Embryonic facial prominence (tissue), 1 donor: ENCODE measurements at regions not wholly inside any gene's neighbourhood (a gene's known extent, or its start where the extent isn't known, plus 50 kb on each side); places are given as distances from the start of the nearest gene placed in this dataset.

Source experiments
- DNase-seq: peaks from one replicate; pipeline ENCODE4 v3.0.0-alpha.2; 2016; ENCODE audit errors: extremely low spot score

DNA sequence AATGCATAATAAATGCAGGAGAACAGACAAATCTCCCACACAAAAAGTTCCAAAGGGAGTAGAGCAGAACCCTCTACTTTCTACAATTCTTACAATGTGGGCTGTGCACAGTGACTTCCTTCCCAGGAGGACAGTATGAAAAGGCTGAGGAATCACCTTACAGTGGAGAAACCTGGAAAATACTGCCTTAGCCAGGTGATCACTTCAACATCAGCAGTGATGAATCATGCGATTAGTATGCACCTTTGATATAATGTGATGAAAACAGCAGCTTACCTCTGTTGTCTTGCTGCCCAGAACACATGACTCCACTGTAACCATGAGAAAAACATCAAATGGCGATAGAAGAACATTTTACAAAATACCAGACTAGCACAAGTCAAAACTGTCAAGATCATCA lies 329.7 kb upstream of the POM121L12 start:
- no peak for DNase-seq

DNA sequence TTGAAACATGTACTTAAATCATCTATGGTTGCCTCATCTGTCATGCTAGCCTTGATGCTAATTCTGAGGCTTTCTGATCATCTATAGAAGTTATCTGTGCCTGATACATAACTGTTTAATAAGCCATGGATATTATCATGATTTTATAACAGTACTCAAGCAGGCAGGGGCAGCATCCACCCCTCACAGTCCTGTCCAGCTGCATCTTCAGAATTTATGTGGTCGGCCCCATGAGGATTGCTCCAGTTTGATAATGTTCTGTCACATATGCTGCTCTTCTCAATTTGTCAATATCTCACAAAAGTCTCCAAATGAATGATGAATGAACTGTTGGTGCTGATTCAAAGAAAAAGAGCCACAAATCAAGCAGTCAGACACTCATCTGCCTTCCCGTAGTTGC lies 335.1 kb upstream of the POM121L12 start:
- no peak for DNase-seq

DNA sequence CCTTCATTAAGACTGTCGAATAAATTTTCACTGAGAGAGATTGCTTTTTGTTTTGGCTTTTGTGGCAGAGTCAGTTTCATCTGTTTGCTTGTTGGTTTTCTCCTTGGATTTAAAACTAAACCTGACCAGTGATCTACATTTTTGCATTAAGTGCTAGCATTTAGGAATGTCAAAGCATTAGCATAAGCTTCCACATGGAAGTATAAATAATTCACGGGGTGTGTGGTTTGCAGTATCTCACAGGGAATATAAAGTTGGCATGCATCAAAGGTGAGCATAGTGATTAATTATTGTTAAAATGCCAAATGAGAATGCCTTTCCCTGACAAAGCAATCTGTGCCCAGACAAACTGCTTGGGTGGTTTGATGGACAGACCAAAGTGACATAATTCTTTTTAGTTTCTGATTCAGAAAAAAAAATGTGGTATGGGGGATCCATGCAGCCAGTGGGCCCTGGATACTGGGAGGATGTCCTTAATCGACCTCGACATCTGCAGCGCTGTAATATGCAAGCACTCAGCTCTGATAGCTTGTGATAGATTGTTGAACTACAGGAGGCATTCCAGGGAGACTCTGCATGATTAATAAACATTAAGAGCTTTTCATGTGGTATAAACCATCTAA lies 339.3 kb upstream of the POM121L12 start:
- DNase-seq, result no peak

DNA sequence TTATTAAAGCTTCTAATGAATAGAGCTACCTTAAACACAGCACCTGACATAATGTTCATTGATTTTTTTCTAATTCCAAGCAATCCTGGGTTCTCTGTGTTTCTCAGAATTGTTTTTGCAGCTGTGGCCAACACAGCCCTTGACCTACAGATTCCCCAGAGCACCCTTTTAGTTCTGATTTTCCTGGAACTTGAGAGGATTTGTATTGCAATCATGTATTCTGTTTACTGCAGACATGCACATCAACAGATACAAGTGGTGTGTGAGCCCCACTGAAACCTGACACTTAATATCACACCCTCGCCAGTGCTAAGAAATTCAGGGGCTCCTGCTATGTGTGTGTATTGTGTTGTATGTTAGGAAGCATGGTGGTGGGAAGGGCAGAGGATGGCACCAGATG lies 344.2 kb upstream of the POM121L12 start:
- no peak for DNase-seq

DNA sequence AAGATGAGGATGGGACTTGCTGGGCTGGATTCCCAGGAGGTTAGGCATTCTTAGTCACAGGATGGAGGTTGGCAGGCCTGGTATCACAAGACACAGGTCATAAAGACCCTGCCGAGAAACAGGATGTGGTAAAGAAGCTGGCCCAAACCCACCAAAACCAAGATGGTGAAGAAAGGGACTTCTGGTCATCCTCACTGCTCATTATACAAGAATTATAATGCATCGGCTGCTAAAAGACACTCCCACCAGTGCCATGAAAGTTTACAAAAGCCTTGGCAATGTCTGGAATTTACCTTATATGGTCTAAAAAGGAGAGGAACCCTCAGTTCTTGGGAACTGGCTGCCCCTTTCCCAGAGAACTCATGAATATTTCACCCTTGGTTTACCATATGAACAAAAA lies 345.5 kb upstream of the POM121L12 start:
- DNase-seq, result no peak

- DNase-seq, result no peak
Observed at GRCh38 chr7:52685333-52685732, 350.1 kb upstream of the POM121L12 start.

- no peak for DNase-seq
Observed at GRCh38 chr7:52684388-52684787, 351.0 kb upstream of the POM121L12 start.

DNA sequence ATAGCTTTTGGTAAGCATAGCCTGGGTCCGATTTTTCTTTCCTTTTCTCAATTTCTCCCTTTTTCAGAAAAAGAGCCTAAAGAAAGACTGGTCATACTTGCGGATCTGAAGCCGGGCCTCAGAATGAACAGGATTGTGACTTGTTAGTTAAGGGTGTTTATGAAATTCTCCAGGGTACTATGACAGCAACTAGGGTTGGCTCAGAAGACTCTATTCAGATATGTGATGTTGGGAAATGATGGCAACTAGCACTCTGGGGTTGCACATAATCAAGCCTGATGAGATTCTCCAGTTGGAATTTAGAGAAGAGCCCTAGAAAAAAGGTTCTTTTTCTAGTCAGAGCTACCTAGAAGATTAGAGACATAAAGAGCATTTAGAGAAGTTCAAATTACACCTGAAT lies 352.4 kb upstream of the POM121L12 start:
- DNase-seq, result no peak

GRCh38 chr7:52670608-52671225 lies 364.7 kb upstream of the POM121L12 start:
- DNase-seq, result no peak

DNA sequence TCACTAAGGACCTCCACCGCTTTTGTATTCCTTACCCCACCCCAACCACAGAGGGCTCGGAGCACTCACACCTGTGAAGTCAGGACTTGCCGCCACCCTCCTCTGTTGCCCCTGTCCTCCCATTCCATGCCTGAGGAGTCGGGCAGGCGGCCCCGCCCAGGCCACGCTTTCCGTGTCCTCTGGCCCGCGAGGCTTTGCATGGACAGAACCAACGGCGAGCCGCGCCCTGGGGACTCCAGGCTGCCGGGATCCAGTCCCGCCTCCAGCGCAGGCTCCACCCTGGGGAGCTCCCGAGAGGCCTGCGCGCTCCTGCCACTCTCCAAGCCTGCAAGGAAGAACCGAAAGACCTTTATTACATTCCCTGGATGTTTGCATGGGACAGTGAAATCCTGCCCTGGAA lies 366.4 kb upstream of the POM121L12 start:
- DNase-seq, result no peak

GRCh38 chr7:52668435-52668834 lies 367.0 kb upstream of the POM121L12 start:
- no peak for DNase-seq

- DNase-seq, result no peak
Observed at GRCh38 chr7:52659178-52659577, 376.3 kb upstream of the POM121L12 start.

GRCh38 chr7:52656098-52656497 lies 379.3 kb upstream of the POM121L12 start:
- no peak for DNase-seq

DNA sequence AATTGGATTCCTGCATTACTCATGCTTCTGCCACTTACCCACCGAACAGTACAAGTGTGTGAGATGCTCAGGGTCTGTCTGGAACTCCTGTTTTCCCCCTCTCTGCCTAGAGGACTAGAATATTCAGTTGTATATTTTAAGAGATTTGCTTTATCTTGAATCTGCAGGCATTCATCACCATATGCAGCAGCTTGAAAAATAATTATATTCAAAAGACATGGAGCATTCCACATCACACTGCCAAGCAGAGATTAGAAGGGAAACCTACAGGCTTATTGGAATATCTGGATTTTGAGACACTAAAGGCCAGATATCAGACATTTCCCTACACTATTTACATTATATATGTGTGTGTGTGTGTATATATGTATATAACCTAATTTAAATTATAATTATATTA lies 382.8 kb upstream of the POM121L12 start:
- no peak for DNase-seq

DNA sequence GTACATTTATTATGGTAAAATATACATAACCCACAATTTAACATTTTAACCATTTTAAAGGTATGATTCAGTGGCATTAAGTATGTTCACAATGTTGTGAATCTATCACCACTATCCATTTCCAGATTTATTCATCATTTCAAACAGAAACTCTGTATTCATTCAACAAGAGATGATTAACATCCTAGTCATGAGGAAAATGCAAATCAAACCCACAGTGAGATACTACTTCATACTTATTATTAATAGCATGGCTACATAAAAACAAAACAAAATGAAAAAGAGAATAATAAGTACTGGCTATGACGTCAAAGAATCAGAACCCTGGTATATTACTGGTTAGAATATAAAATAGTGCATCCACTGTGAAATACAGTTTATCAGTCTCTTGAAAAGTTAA lies 386.6 kb upstream of the POM121L12 start:
- DNase-seq, result no peak

DNA sequence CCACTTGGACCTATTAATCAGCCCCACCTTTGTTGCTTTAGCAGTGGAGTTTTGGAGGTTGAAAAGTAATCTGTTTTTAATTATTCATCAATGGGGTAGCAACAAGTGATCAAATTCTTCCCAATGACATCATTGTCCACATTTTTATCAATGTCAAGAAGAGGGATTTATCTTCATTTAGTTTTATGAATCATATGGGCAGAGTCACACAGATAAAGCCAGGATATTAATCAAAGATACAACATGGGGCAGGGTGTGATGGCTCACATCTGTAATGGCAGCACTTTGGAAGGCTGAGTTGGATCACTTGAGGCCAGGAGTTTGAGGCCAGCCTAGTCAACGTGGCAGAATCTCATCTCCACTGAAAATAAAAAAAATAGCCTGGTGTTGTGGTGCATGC lies 388.4 kb upstream of the POM121L12 start:
- no peak for DNase-seq

DNA sequence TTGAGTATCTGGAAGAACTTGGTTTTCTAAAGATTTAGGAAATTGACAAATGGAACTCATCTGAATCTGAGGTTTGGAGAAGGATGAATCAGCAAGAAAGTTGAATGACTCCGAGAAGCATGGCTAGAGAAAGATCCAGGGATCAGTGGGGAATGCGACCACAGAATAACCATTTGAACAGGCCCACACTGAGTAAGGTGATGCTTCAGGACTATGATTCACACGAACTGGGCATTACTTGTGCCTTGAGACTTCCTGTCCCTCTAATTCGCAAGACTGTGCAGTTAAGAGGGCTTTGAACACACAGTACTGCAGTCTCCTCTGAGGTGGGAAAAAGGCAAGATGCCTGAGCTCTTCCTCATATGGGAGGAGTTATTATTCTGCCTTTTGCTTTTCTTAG lies 395.5 kb upstream of the POM121L12 start:
- no peak for DNase-seq

GRCh38 chr7:52639126-52639525 lies 396.3 kb upstream of the POM121L12 start:
- no peak for DNase-seq

DNA sequence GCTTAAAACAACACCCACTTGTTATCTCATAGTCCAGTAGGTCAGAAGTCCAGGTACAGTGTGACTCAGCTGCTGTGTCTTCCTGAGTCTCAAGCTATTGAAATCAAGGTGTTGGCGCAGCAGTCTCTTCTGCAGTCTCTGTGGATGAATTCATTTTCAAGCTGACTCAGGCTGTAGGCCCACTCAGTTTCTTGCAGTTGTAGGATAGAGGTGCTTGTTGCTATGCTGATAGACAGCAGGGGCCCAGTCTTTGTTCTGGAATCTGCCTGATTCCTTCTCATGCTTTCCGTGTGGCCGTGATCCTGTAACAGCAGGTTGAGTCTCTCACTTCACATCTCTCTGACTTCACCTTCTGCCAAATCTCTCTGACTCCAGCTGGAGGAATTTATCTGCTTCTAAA lies 400.4 kb upstream of the POM121L12 start:
- no peak for DNase-seq

- no peak for DNase-seq
Observed at GRCh38 chr7:52620849-52621248, 414.6 kb upstream of the POM121L12 start.

DNA sequence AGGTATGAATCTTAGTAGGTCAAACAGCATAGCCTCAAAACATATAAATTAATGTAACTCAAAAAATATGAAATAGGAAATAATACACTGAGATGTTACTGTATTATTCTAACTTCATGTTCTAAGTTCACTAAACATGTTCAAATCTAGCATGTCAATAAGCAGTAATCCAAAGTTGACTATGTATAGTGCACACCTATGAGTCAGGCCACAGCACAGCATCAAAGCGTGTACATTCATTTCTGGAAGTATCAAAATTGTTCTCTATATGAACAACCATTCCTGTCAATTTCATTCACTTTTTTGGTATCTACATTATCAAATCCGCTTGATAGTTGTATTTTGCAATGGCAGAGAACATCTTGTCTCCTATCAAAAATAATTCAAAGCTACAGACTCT lies 418.9 kb upstream of the POM121L12 start:
- no peak for DNase-seq

DNA sequence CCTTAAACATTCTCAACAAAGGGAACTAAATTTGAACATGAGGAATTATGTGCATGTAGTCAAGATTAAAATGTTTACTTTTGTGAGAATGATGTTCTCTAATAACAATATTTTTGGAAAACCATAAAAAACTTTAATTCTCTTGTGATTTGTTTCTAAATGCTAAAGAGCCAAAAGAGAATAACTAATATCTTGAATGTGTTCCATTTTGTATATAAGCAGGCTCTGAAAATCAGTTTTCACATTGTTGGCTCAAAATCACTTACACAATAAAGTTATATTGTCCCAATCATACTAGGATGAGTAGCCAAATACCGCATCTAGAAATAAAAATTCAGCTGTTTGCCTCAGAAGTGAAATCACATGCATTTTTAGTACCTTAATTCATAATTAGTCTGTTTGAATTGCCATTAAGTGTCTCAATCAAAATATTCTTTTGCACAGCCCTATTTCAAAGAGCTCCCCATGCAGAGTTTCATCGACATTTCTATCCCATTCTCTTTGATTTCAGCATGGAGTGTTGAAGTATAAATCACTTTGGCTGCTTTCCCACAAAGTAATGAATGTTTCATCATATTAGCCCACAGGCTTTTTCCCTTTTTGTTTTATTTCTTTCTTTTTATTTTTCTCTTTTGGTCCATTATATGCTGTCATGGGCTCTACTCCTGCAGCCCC lies 420.3 kb upstream of the POM121L12 start:
- DNase-seq, result no peak

DNA sequence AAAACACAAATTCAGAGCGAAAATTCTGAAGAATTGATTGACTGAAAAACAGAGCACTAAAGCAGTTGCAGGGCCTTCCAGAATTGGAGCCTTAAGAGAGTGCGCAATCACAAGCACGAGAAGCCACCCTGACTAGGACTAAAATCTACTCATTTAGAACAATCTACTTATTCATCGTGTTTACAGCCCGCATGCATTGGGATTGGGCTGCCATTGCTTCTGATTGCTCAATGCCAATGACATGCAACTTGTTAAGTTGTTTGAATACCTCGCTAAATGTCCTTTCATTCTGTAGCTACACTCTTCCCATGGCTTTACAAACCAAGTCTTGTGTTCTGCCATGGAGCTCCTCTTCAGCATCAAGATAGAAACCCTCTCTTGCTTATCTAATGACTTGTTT lies 425.9 kb upstream of the POM121L12 start:
- DNase-seq, result no peak

DNA sequence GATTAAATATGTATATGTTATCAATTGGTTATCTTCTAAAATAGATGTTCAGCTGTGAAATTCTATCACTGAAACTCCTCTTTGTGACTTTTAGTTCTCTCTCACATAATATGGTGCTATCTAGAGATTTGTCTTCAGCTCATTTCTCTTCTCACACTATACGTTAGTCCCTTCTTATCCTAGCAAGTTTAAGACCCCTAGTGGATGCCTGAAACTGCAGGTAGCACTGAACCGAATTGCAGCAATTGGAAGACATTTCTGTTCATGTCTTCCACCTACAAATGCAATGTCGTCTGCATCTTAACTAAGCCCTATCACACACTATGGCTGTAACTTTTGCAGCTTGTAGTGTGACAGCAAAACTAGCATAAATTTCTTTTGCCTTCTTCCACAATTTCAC lies 442.7 kb upstream of the POM121L12 start:
- DNase-seq, result no peak
